Glomerular endothelial cell (primary cell): ENCODE measurements at regions not wholly inside any gene's neighbourhood (a gene's known extent, or its start where the extent isn't known, plus 50 kb on each side); places are given as distances from the start of the nearest gene placed in this dataset.

Source experiments
- DNase-seq: peaks from one replicate; pipeline ENCODE4 v3.0.0-alpha.2; 2011; ENCODE audit warnings: low read depth, low spot score; ENCODE audit errors: extremely low read depth

- no peak for DNase-seq
Measured at GRCh38 chr20:60410618-60411264, 452.5 kb downstream of the CDH26 start.

- no peak for DNase-seq
Measured at GRCh38 chr20:60411813-60412212, 453.6 kb downstream of the CDH26 start.

GRCh38 chr20:60420676-60421229 is 462.5 kb downstream of the CDH26 start:
- no peak for DNase-seq

GRCh38 chr20:60422848-60423247 is 464.6 kb downstream of the CDH26 start:
- DNase-seq: no peak

GRCh38 chr20:60424267-60424902 is 466.2 kb downstream of the CDH26 start:
- DNase-seq: no peak

GRCh38 chr20:60427516-60427915 is 469.3 kb downstream of the CDH26 start:
- no peak for DNase-seq

- no peak for DNase-seq
Measured at GRCh38 chr20:60428651-60429050, 470.4 kb downstream of the CDH26 start.

- DNase-seq: no peak
Measured at GRCh38 chr20:60430516-60431001, 472.3 kb downstream of the CDH26 start.

GRCh38 chr20:60431349-60431748 is 473.1 kb downstream of the CDH26 start:
- no peak for DNase-seq

- no peak for DNase-seq
Measured at GRCh38 chr20:60437418-60437817, 479.2 kb downstream of the CDH26 start.

GRCh38 chr20:60446267-60447111 is 488.3 kb downstream of the CDH26 start:
- no peak for DNase-seq

GRCh38 chr20:60447703-60448102 is 489.5 kb downstream of the CDH26 start:
- no peak for DNase-seq

- no peak for DNase-seq
Measured at GRCh38 chr20:60453388-60454246, 495.4 kb downstream of the CDH26 start.

GRCh38 chr20:60454491-60454890 is 496.3 kb downstream of the CDH26 start:
- DNase-seq: no peak

GRCh38 chr20:60455272-60455671 is 497.0 kb downstream of the CDH26 start:
- DNase-seq: no peak

- no peak for DNase-seq
Measured at GRCh38 chr20:60459212-60459611, 501.0 kb downstream of the CDH26 start.

GRCh38 chr20:60461993-60462392 is 503.8 kb downstream of the CDH26 start:
- no peak for DNase-seq

- no peak for DNase-seq
Measured at GRCh38 chr20:60463798-60464197, 505.6 kb downstream of the CDH26 start.

- no peak for DNase-seq
Measured at GRCh38 chr20:60465439-60465838, 507.2 kb downstream of the CDH26 start.

GRCh38 chr20:60465993-60466686 is 507.9 kb downstream of the CDH26 start:
- DNase-seq: no peak
